ENCODE measurements at regions not wholly inside any gene's neighbourhood (a gene's known extent, or its start where the extent isn't known, plus 50 kb on each side); places are given as distances from the start of the nearest gene placed in this dataset.
"Not testable (repeated sequence)": the region's sequence is repeated elsewhere in the genome, so short reads cannot be mapped to it uniquely, and the experiment has no call there.

- H3K36me3 Mint-ChIP-seq (ENCODE audit: low read depth): no peaks in the 10 kb centered on the region
- H3K4me1 Mint-ChIP-seq: no peaks in the 10 kb centered on the region
- TF ChIP-seq, protein P1, sequence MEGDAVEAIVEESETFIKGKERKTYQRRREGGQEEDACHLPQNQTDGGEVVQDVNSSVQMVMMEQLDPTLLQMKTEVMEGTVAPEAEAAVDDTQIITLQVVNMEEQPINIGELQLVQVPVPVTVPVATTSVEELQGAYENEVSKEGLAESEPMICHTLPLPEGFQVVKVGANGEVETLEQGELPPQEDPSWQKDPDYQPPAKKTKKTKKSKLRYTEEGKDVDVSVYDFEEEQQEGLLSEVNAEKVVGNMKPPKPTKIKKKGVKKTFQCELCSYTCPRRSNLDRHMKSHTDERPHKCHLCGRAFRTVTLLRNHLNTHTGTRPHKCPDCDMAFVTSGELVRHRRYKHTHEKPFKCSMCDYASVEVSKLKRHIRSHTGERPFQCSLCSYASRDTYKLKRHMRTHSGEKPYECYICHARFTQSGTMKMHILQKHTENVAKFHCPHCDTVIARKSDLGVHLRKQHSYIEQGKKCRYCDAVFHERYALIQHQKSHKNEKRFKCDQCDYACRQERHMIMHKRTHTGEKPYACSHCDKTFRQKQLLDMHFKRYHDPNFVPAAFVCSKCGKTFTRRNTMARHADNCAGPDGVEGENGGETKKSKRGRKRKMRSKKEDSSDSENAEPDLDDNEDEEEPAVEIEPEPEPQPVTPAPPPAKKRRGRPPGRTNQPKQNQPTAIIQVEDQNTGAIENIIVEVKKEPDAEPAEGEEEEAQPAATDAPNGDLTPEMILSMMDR (IDR thresholded peaks at IDR 0.05; ENCODE audit: unreplicated experiment in 3 of 3): no peak
- no peak overlapping the region for H3K4me3 Mint-ChIP-seq
- no peaks in the 10 kb centered on the region for H3K9me3 Mint-ChIP-seq
- no peaks in the 10 kb centered on the region for H3K27me3 Mint-ChIP-seq (ENCODE audit: low read depth)
- no peak overlapping the region for H3K27ac Mint-ChIP-seq
Observed at GRCh38 chr2:199042660-199043379, 414.9 kb downstream of the SATB2 start.

DNA sequence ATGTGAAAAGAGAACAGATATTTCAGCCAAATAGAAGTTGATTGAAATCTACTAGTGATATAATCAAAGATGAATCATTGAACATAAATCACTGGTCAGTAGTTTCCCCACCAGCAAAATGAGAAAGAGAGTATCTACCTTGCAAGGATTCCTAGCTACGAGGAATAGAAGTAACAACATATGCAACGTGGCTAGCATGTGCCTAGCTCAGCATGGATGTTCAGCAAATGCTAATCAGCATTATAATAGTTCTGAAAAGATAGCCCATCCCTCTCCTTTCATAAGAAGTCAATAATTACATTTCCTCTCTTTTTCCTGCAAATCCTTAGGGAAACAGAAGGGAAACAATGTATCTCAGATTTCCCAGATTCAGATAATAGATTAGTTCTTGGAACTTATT, 417.2 kb downstream of the SATB2 start:
- H3K36me3 Mint-ChIP-seq (ENCODE audit: low read depth): no peaks in the 10 kb centered on the region
- peaks cover 4% of the 10 kb centered on the region for H3K27me3 Mint-ChIP-seq (ENCODE audit: low read depth)
- H3K4me1 Mint-ChIP-seq: no peaks in the 10 kb centered on the region
- TF ChIP-seq, protein P1 (IDR thresholded peaks at IDR 0.05; ENCODE audit: unreplicated experiment in 3 of 3): no peak
- H3K4me3 Mint-ChIP-seq: no peak overlapping the region
- H3K9me3 Mint-ChIP-seq: no peaks in the 10 kb centered on the region
- H3K27ac Mint-ChIP-seq: no peak overlapping the region

GRCh38 chr2:199033761-199034160, 424.0 kb downstream of the SATB2 start:
- H3K27ac Mint-ChIP-seq; H3K4me3 Mint-ChIP-seq; H3K4me1 Mint-ChIP-seq; H3K36me3 Mint-ChIP-seq (ENCODE audit: low read depth); H3K27me3 Mint-ChIP-seq (ENCODE audit: low read depth): not testable (repeated sequence)
- peaks cover 16% of the 10 kb centered on the region for H3K9me3 Mint-ChIP-seq

GRCh38 chr2:199025146-199025545, 432.6 kb downstream of the SATB2 start:
- Mint-ChIP-seq H3K4me3 (no peak overlapping the region), H3K27me3 (ENCODE audit: low read depth) (peaks cover 6% of the 10 kb centered on the region), H3K9me3 (no peaks in the 10 kb centered on the region), H3K4me1 (no peaks in the 10 kb centered on the region), H3K27ac (no peak overlapping the region), H3K36me3 (ENCODE audit: low read depth) (no peaks in the 10 kb centered on the region)
- TF ChIP-seq, protein P1 (IDR thresholded peaks at IDR 0.05; ENCODE audit: unreplicated experiment in 3 of 3): no peak

- TF ChIP-seq, protein P1 (IDR thresholded peaks at IDR 0.05; ENCODE audit: unreplicated experiment in 3 of 3): no peak
- Mint-ChIP-seq H3K9me3 (no peaks in the 10 kb centered on the region), H3K27me3 (ENCODE audit: low read depth) (peaks cover 6% of the 10 kb centered on the region), H3K36me3 (ENCODE audit: low read depth) (no peaks in the 10 kb centered on the region), H3K27ac (no peak overlapping the region), H3K4me1 (no peaks in the 10 kb centered on the region), H3K4me3 (no peak overlapping the region)
Observed at GRCh38 chr2:199024224-199024623, 433.5 kb downstream of the SATB2 start.

DNA sequence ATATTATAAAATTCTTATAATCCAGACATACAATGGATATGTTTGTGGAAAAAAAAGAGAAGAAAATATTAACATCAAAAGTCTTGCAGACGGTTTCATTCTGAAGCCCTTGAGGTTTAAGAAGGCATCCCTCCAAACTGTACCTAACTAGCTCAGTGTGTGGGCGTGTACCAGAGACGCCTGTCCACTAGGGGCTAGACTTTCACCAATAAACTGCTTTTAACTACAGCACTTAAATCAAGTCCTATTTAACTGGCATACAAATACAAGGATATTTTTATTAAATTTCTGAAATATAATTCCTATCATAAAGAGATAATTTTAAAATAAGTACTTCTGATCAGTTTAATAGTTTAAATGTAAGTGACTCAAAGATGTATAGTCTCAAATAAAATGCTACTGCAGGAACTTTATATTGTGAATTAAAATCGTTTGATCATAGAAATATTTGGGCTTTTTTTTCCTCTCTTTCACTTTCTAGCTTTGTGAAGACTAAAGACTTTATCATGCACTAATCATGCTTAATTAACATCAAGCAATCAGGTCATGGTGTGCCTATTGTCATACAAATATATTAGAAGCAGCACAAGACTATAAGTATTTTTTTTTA, 437.7 kb downstream of the SATB2 start:
- no peaks in the 10 kb centered on the region for H3K4me1 Mint-ChIP-seq
- H3K27me3 Mint-ChIP-seq (ENCODE audit: low read depth): peaks cover 6% of the 10 kb centered on the region
- no peak overlapping the region for H3K27ac Mint-ChIP-seq
- H3K4me3 Mint-ChIP-seq: no peak overlapping the region
- no peaks in the 10 kb centered on the region for H3K9me3 Mint-ChIP-seq
- TF ChIP-seq, protein P1 (IDR thresholded peaks at IDR 0.05; ENCODE audit: unreplicated experiment in 3 of 3): peak; percentile 51 to 67 (median 63)
- no peaks in the 10 kb centered on the region for H3K36me3 Mint-ChIP-seq (ENCODE audit: low read depth)
